GM12892 (cell line): ENCODE measurements at regions not wholly inside any gene's neighbourhood (a gene's known extent, or its start where the extent isn't known, plus 50 kb on each side); places are given as distances from the start of the nearest gene placed in this dataset.

Experiments used
- DNase-seq: peaks from one replicate; pipeline ENCODE4 v3.0.0; 2011; ENCODE audit not compliant: insufficient read length
- FAIRE-seq: peaks from 2 replicates; lab custom pipeline; 2011; peaks lifted over from hg19 to GRCh38; lab: Jason Lieb, UNC
- POLR2A ChIP-seq: IDR thresholded peaks from 2 replicates; pipeline ENCODE4 v1.6.1; 2011; ENCODE audit warnings: low read depth, low read length, control low read depth
- POLR2AphosphoS5 ChIP-seq: IDR thresholded peaks from 2 replicates; pipeline ENCODE4 v1.6.1; 2011; ENCODE audit warnings: low read depth, low read length, control low read depth
- TAF1 ChIP-seq: IDR thresholded peaks from 2 replicates; pipeline ENCODE4 v1.6.1; 2011; ENCODE audit warnings: low read depth, mild to moderate bottlenecking, control low read depth, low read length, borderline replicate concordance

- no peak for FAIRE-seq
These were observed 257.1 kb downstream of the ADAMTS20 start for GRCh38 chr12:43294916-43295315.

GRCh38 chr12:43294147-43294546 is 257.9 kb downstream of the ADAMTS20 start:
- DNase-seq (no peak), FAIRE-seq (no peak)
- TF ChIP-seq POLR2AphosphoS5 (no peak), POLR2A (no peak), TAF1 (no peak)

More at GRCh38 chr12:43294916-43295315, 257.1 kb downstream of the ADAMTS20 start:
- no peak for DNase-seq
- TF ChIP-seq TAF1 (no peak), POLR2AphosphoS5 (no peak), POLR2A (no peak)

- FAIRE-seq (no peak), DNase-seq (no peak)
- no peak for TF ChIP-seq POLR2A
- TF ChIP-seq POLR2AphosphoS5 = no peak
- no peak for TF ChIP-seq TAF1
These were observed 258.6 kb downstream of the ADAMTS20 start for GRCh38 chr12:43293396-43293795.

- TF ChIP-seq POLR2AphosphoS5 (no peak), POLR2A (no peak), TAF1 (no peak)
- DNase-seq (no peak), FAIRE-seq (no peak)
These were observed 259.3 kb downstream of the ADAMTS20 start for GRCh38 chr12:43292699-43293098.

- FAIRE-seq (no peak), DNase-seq (no peak)
- TF ChIP-seq POLR2AphosphoS5 = no peak
These were observed 260.5 kb downstream of the ADAMTS20 start for GRCh38 chr12:43291516-43291915.

- DNase-seq (no peak), FAIRE-seq (no peak)
- TF ChIP-seq POLR2A = no peak
- TF ChIP-seq POLR2AphosphoS5 = no peak
- no peak for TF ChIP-seq TAF1
These were observed 261.2 kb downstream of the ADAMTS20 start for GRCh38 chr12:43290836-43291235.

- no peak for DNase-seq
- TF ChIP-seq POLR2A (no peak), POLR2AphosphoS5 (no peak), TAF1 (no peak)
- FAIRE-seq = no peak
These were observed 262.6 kb downstream of the ADAMTS20 start for GRCh38 chr12:43289426-43289801.

GRCh38 chr12:43288671-43289425 is 263.2 kb downstream of the ADAMTS20 start:
- DNase-seq (no peak), FAIRE-seq (no peak)
- no peak for TF ChIP-seq TAF1
- TF ChIP-seq POLR2A = no peak
- no peak for TF ChIP-seq POLR2AphosphoS5

GRCh38 chr12:43287706-43288383 is 264.2 kb downstream of the ADAMTS20 start:
- FAIRE-seq (no peak), DNase-seq (no peak)
- TF ChIP-seq POLR2A (no peak), TAF1 (no peak), POLR2AphosphoS5 (no peak)

GRCh38 chr12:43286986-43287385 is 265.0 kb downstream of the ADAMTS20 start:
- DNase-seq (no peak), FAIRE-seq (no peak)
- TF ChIP-seq POLR2AphosphoS5 = no peak
- TF ChIP-seq TAF1 = no peak
- no peak for TF ChIP-seq POLR2A

GRCh38 chr12:43285159-43285598 is 266.8 kb downstream of the ADAMTS20 start:
- TF ChIP-seq TAF1 = no peak
- DNase-seq (no peak), FAIRE-seq (no peak)

- DNase-seq (no peak), FAIRE-seq (no peak)
- TF ChIP-seq POLR2A (no peak), POLR2AphosphoS5 (no peak), TAF1 (no peak)
These were observed 267.4 kb downstream of the ADAMTS20 start for GRCh38 chr12:43284486-43285158.
